ENCODE measurements at regions not wholly inside any gene's neighbourhood (a gene's known extent, or its start where the extent isn't known, plus 50 kb on each side); places are given as distances from the start of the nearest gene placed in this dataset.

- TF ChIP-seq CTCF (conservative IDR thresholded peaks at IDR 0.05) (no peak), ZFX (IDR thresholded peaks at IDR 0.05) (no peak)
These were observed 328.0 kb upstream of the PDZRN3 start for GRCh38 chr3:73952781-73953180.

Measured in C4-2B (cell line).